Progenitor cell of endocrine pancreas (in vitro differentiated cells): ENCODE measurements at regions not wholly inside any gene's neighbourhood (a gene's known extent, or its start where the extent isn't known, plus 50 kb on each side); places are given as distances from the start of the nearest gene placed in this dataset.

Experiments
- DNase-seq: peaks from one replicate; pipeline ENCODE4 v3.0.0; 2021; ENCODE audit warnings: low spot score; ENCODE audit not compliant: unreplicated experiment
- H3K27ac Mint-ChIP-seq: 2 replicates; pipeline ENCODE4 v1.8.0; 2021; ENCODE audit warnings: mild to moderate bottlenecking, moderate library complexity, mixed read lengths
- H3K27me3 Mint-ChIP-seq: 2 replicates; pipeline ENCODE4 v1.8.0; 2021; ENCODE audit warnings: mixed read lengths
- H3K36me3 Mint-ChIP-seq: 2 replicates; pipeline ENCODE4 v1.8.0; 2022; ENCODE audit warnings: mixed read lengths; ENCODE audit not compliant: insufficient read depth
- H3K4me1 Mint-ChIP-seq: 2 replicates; pipeline ENCODE4 v1.8.0; 2021; ENCODE audit warnings: low read depth, mixed read lengths
- H3K4me3 Mint-ChIP-seq: 2 replicates; pipeline ENCODE4 v1.8.0; 2021; ENCODE audit warnings: low read depth, mild to moderate bottlenecking, moderate library complexity, mixed read lengths
- H3K9me3 Mint-ChIP-seq: 2 replicates; pipeline ENCODE4 v1.8.0; 2021; ENCODE audit warnings: low read depth, mixed read lengths
- CTCF ChIP-seq: fragments of 200-600 bp; sonication (generic); IDR thresholded peaks from one replicate; pipeline ENCODE4 v1.5.0; 2021; ENCODE audit warnings: antibody characterized with exemption, mild to moderate bottlenecking; ENCODE audit not compliant: unreplicated experiment

- no peak for DNase-seq
- H3K27me3 Mint-ChIP-seq = no peaks in the 10 kb centered on the region
- peaks cover 20% of the 10 kb centered on the region for H3K9me3 Mint-ChIP-seq
- no peak for TF ChIP-seq CTCF
- H3K36me3 Mint-ChIP-seq = peaks cover 1% of the 10 kb centered on the region
- H3K4me3 Mint-ChIP-seq = no peak overlapping the region
- H3K27ac Mint-ChIP-seq = no peak overlapping the region
- no peaks in the 10 kb centered on the region for H3K4me1 Mint-ChIP-seq
These were observed 551.1 kb downstream of the PSAT1 start for GRCh38 chr9:78848061-78848460.

- Mint-ChIP-seq H3K9me3 (no peaks in the 10 kb centered on the region), H3K27ac (no peak overlapping the region), H3K36me3 (no peaks in the 10 kb centered on the region), H3K4me3 (no peak overlapping the region), H3K27me3 (peaks cover 27% of the 10 kb centered on the region), H3K4me1 (peaks cover 9% of the 10 kb centered on the region)
- TF ChIP-seq CTCF = no peak
- DNase-seq = no peak
These were observed 559.2 kb downstream of the PSAT1 start for GRCh38 chr9:78856144-78856543.

- Mint-ChIP-seq H3K27me3 (peaks cover 27% of the 10 kb centered on the region), H3K36me3 (no peaks in the 10 kb centered on the region), H3K4me3 (no peak overlapping the region), H3K27ac (no peak overlapping the region), H3K9me3 (no peaks in the 10 kb centered on the region), H3K4me1 (peaks cover 9% of the 10 kb centered on the region)
- DNase-seq = no peak
- TF ChIP-seq CTCF = no peak
These were observed 559.9 kb downstream of the PSAT1 start for GRCh38 chr9:78856781-78857180.

GRCh38 chr9:78857373-78858225 lies 560.7 kb downstream of the PSAT1 start:
- peaks cover 27% of the 10 kb centered on the region for H3K27me3 Mint-ChIP-seq

GRCh38 chr9:78858266-78858665 lies 561.3 kb downstream of the PSAT1 start:
- no peak for TF ChIP-seq CTCF
- Mint-ChIP-seq H3K4me1 (peaks cover 9% of the 10 kb centered on the region), H3K4me3 (no peak overlapping the region), H3K9me3 (no peaks in the 10 kb centered on the region), H3K27me3 (peaks cover 27% of the 10 kb centered on the region), H3K36me3 (no peaks in the 10 kb centered on the region), H3K27ac (no peak overlapping the region)
- DNase-seq = no peak

More at GRCh38 chr9:78857373-78858225, 560.7 kb downstream of the PSAT1 start:
- Mint-ChIP-seq H3K4me3 (no peak overlapping the region), H3K9me3 (no peaks in the 10 kb centered on the region), H3K36me3 (no peaks in the 10 kb centered on the region), H3K4me1 (peaks cover 9% of the 10 kb centered on the region), H3K27ac (no peak overlapping the region)
- TF ChIP-seq CTCF = no peak
- DNase-seq = no peak
